ENCODE measurements at regions not wholly inside any gene's neighbourhood (a gene's known extent, or its start where the extent isn't known, plus 50 kb on each side); places are given as distances from the start of the nearest gene placed in this dataset.

GRCh38 chr12:123100882-123101281 is 50.0 kb downstream of the PITPNM2 start:
- TF ChIP-seq CTCF (IDR thresholded peaks at IDR 0.05; ENCODE audit: unreplicated experiment) = no peak
- no TSS peak for BruUV-seq (replicated peaks)
- Mint-ChIP-seq H3K27ac (ENCODE audit: unreplicated experiment) (no peak overlapping the region), H3K4me3 (ENCODE audit: low read depth, unreplicated experiment) (no peak overlapping the region), H3K36me3 (ENCODE audit: insufficient read depth, unreplicated experiment) (peaks cover 9% of the 10 kb centered on the region), H3K9me3 (ENCODE audit: low read depth, unreplicated experiment) (no peaks in the 10 kb centered on the region), H3K4me1 (ENCODE audit: low read depth, unreplicated experiment) (peaks cover 16% of the 10 kb centered on the region), H3K27me3 (ENCODE audit: unreplicated experiment) (no peaks in the 10 kb centered on the region)
- DNase-seq = no peak
- intact Hi-C loops (cut with micrococcal nuclease; ENCODE audit: unreplicated experiment) = no loop called here
- CTCF ChIA-PET = no interaction called here

- H3K27ac Mint-ChIP-seq (ENCODE audit: unreplicated experiment) = no peak overlapping the region
- no peak overlapping the region for H3K4me3 Mint-ChIP-seq (ENCODE audit: low read depth, unreplicated experiment)
- CTCF ChIA-PET = no interaction called here
- H3K9me3 Mint-ChIP-seq (ENCODE audit: low read depth, unreplicated experiment) = no peaks in the 10 kb centered on the region
- BruUV-seq (replicated peaks) = no TSS peak
- peaks cover 21% of the 10 kb centered on the region for H3K4me1 Mint-ChIP-seq (ENCODE audit: low read depth, unreplicated experiment)
- peaks cover 9% of the 10 kb centered on the region for H3K36me3 Mint-ChIP-seq (ENCODE audit: insufficient read depth, unreplicated experiment)
- H3K27me3 Mint-ChIP-seq (ENCODE audit: unreplicated experiment) = no peaks in the 10 kb centered on the region
- intact Hi-C loops (cut with micrococcal nuclease; ENCODE audit: unreplicated experiment) = no loop called here
- no peak for TF ChIP-seq CTCF (IDR thresholded peaks at IDR 0.05; ENCODE audit: unreplicated experiment)
- DNase-seq = no peak
Observed at GRCh38 chr12:123100450-123100849, 50.4 kb downstream of the PITPNM2 start.

GRCh38 chr12:123099560-123100192 is 51.2 kb downstream of the PITPNM2 start:
- Mint-ChIP-seq H3K27ac (ENCODE audit: unreplicated experiment) (no peak overlapping the region), H3K27me3 (ENCODE audit: unreplicated experiment) (no peaks in the 10 kb centered on the region), H3K4me1 (ENCODE audit: low read depth, unreplicated experiment) (peaks cover 28% of the 10 kb centered on the region), H3K4me3 (ENCODE audit: low read depth, unreplicated experiment) (no peak overlapping the region), H3K9me3 (ENCODE audit: low read depth, unreplicated experiment) (no peaks in the 10 kb centered on the region), H3K36me3 (ENCODE audit: insufficient read depth, unreplicated experiment) (peaks cover 4% of the 10 kb centered on the region)
- TF ChIP-seq CTCF (IDR thresholded peaks at IDR 0.05; ENCODE audit: unreplicated experiment) = no peak
- no peak for DNase-seq
- no TSS peak for BruUV-seq (replicated peaks)
- CTCF ChIA-PET = no interaction called here
- intact Hi-C loops (cut with micrococcal nuclease; ENCODE audit: unreplicated experiment) = no loop called here

- CTCF ChIA-PET = no interaction called here
- no peaks in the 10 kb centered on the region for H3K27me3 Mint-ChIP-seq (ENCODE audit: unreplicated experiment)
- H3K36me3 Mint-ChIP-seq (ENCODE audit: insufficient read depth, unreplicated experiment) = no peaks in the 10 kb centered on the region
- peaks cover 35% of the 10 kb centered on the region for H3K4me1 Mint-ChIP-seq (ENCODE audit: low read depth, unreplicated experiment)
- no peak for DNase-seq
- TF ChIP-seq CTCF (IDR thresholded peaks at IDR 0.05; ENCODE audit: unreplicated experiment) = no peak
- no TSS peak for BruUV-seq (replicated peaks)
- H3K27ac Mint-ChIP-seq (ENCODE audit: unreplicated experiment) = no peak overlapping the region
- intact Hi-C loops (cut with micrococcal nuclease; ENCODE audit: unreplicated experiment) = no loop called here
- no peak overlapping the region for H3K4me3 Mint-ChIP-seq (ENCODE audit: low read depth, unreplicated experiment)
- no peaks in the 10 kb centered on the region for H3K9me3 Mint-ChIP-seq (ENCODE audit: low read depth, unreplicated experiment)
Observed at GRCh38 chr12:123098780-123099179, 52.1 kb downstream of the PITPNM2 start.
